Psoas muscle (tissue), 7 donors: ENCODE measurements at regions not wholly inside any gene's neighbourhood (a gene's known extent, or its start where the extent isn't known, plus 50 kb on each side); places are given as distances from the start of the nearest gene placed in this dataset.

Source experiments
- ATAC-seq, 4 donors: fragments of 200-7000 bp; cut with Tn5 transposase; one replicate each; pipeline ENCODE4 v1.9.1; 2020; ENCODE audit warnings: moderate library complexity in 3 of 4, mild to moderate bottlenecking in 2 of 4
- DNase-seq, 2 donors: peaks; one replicate each; pipeline ENCODE4 v3.0.0-alpha.2; 2020
- H3K27ac ChIP-seq: fragments of 200-600 bp; one replicate; pipeline ENCODE4 v1.8.0; 2022
- H3K27me3 ChIP-seq, 3 donors: fragments of 200-600 bp in 1 of 3; one replicate each; pipeline versions ENCODE4 v1.6.1 to v1.8.0; 2013 to 2022; ENCODE audit warnings: low read length in 2 of 3, mild to moderate bottlenecking in 2 of 3, moderate library complexity in 1 of 3; ENCODE audit not compliant: insufficient read depth in 3 of 3
- H3K36me3 ChIP-seq, 2 donors: fragments of 200-600 bp in 1 of 2; one replicate each; pipeline versions ENCODE4 v1.6.1 to v1.8.0; 2013 to 2022; ENCODE audit warnings: low read depth in 1 of 2, mild to moderate bottlenecking in 1 of 2, moderate library complexity in 1 of 2; ENCODE audit not compliant: insufficient read depth in 1 of 2
- H3K4me1 ChIP-seq: fragments of 200-600 bp; one replicate; pipeline ENCODE4 v1.8.0; 2022
- H3K4me3 ChIP-seq: fragments of 200-600 bp; one replicate; pipeline ENCODE4 v1.8.0; 2022; ENCODE audit warnings: mild to moderate bottlenecking
- H3K9me3 ChIP-seq: fragments of 200-600 bp; one replicate; pipeline ENCODE4 v1.8.0; 2022
- CTCF ChIP-seq: fragments of 200-600 bp; IDR thresholded peaks from one replicate; pipeline ENCODE4 v1.8.0; 2022; ENCODE audit warnings: antibody characterized with exemption
- WGBS, 3 donors: extraction: QIAGEN DNeasy Blood & Tissue Kit; methylation state at CpG; one replicate each; pipeline versions ENCODE4 v1.1.6 to v1.1.7; 2013; 5-methylcytosine and 5-hydroxymethylcytosine counted together
- intact Hi-C, 2 donors: fragments of 100-400 bp; cut with DNase I; formaldehyde crosslinking; loops; one replicate each; pipeline versions ENCODE4 v1.11.0 to v1.14.2; 2022
- donor health status: healthy with polysubstance abuse.
- donor health status: DM: no; HTN: no; CAD: no; lungs with moderate emphysema.
- donor health status: Bipolar disorder and iron deficiency.
- donor health status: healthy.
- donor health status: DM: yes; HTN: yes; CAD: no.
- donor health status: DM: no; HTN: no; CAD: no.
- donor health status: DM: yes; HTN: yes; CAD: no.

- WGBS, 3 donors, result 23 to 39% (median 30%) methylated on average over 6 of the region's 6 CpGs
- Histone ChIP-seq H3K9me3 (no peaks in the 10 kb centered on the region), H3K27ac (peak overlapping the region; percentile 61), H3K4me3 (no peak overlapping the region), H3K4me1 (no peaks in the 10 kb centered on the region), H3K27me3 (no peaks in the 10 kb centered on the region), H3K36me3 (no peaks in the 10 kb centered on the region)
- no peak for TF ChIP-seq CTCF
- ATAC-seq (peak in 1 of 4 donors; percentile 35), DNase-seq (no peak)
- intact Hi-C loops, result no loop called here
These were observed 189.7 kb upstream of the JAG1 start for GRCh38 chr20:10863337-10864060.

- DNase-seq (no peak), ATAC-seq (peak in 2 of 4 donors; percentile 35 to 52)
- Histone ChIP-seq H3K4me3 (no peak overlapping the region), H3K36me3 (no peaks in the 10 kb centered on the region), H3K4me1 (no peaks in the 10 kb centered on the region), H3K27me3 (no peaks in the 10 kb centered on the region), H3K27ac (peak overlapping the region; percentile 61), H3K9me3 (no peaks in the 10 kb centered on the region)
- no peak for TF ChIP-seq CTCF
- intact Hi-C loops, result no loop called here
- 28 to 37% (median 29%) methylated on average over 8 of the region's 8 CpGs for WGBS, 3 donors
These were observed 190.4 kb upstream of the JAG1 start for GRCh38 chr20:10864076-10864672.

GRCh38 chr20:10868299-10868698, 194.5 kb upstream of the JAG1 start:
- intact Hi-C loops, result no loop called here
- ATAC-seq, result no peak
- 89 to 96% (median 93%) methylated on average over 3 of the region's 3 CpGs for WGBS, 3 donors
- TF ChIP-seq CTCF, result no peak
- Histone ChIP-seq H3K9me3 (no peaks in the 10 kb centered on the region), H3K4me1 (no peaks in the 10 kb centered on the region), H3K36me3 (no peaks in the 10 kb centered on the region), H3K27ac (no peak overlapping the region), H3K4me3 (no peak overlapping the region), H3K27me3 (no peaks in the 10 kb centered on the region)
- no peak for DNase-seq

- no peaks in the 10 kb centered on the region for H3K36me3 ChIP-seq
- peaks cover 7% of the 10 kb centered on the region for H3K9me3 ChIP-seq
- H3K27ac ChIP-seq, result no peak overlapping the region
- H3K4me1 ChIP-seq, result no peaks in the 10 kb centered on the region
- no peaks in the 10 kb centered on the region for H3K27me3 ChIP-seq
- ATAC-seq (no peak), DNase-seq (no peak)
- intact Hi-C loops, result no loop called here
- TF ChIP-seq CTCF, result no peak
- H3K4me3 ChIP-seq, result no peak overlapping the region
- WGBS, 3 donors, result 82 to 86% (median 85%) methylated on average over 4 of the region's 4 CpGs
These were observed 199.2 kb upstream of the JAG1 start for GRCh38 chr20:10873026-10873425.
